Testis (tissue), 2 donors: ENCODE measurements at regions not wholly inside any gene's neighbourhood (a gene's known extent, or its start where the extent isn't known, plus 50 kb on each side); places are given as distances from the start of the nearest gene placed in this dataset.

ENCODE experiments used
- CTCF ChIP-seq, 3 experiments: fragments of 450-650 bp in 2 of 3; fragments of 200-600 bp in 1 of 3; sonication (generic) in 1 of 3; IDR thresholded peaks; one replicate each; pipeline ENCODE4 v1.5.1; 2016 to 2019; ENCODE audit warnings: antibody characterized with exemption in 3 of 3, mild to moderate bottlenecking in 2 of 3, moderate library complexity in 1 of 3
- POLR2A ChIP-seq: fragments of 450-650 bp; IDR thresholded peaks from one replicate; pipeline ENCODE4 v1.6.1; 2017; ENCODE audit warnings: antibody characterized with exemption, mild to moderate bottlenecking, moderate library complexity

GRCh38 chr15:21261396-21261964 lies 178.8 kb downstream of the POTEB3 start:
- TF ChIP-seq CTCF (IDR thresholded peaks at IDR 0.05) (no peak), POLR2A (no peak)
